ENCODE measurements at regions not wholly inside any gene's neighbourhood (a gene's known extent, or its start where the extent isn't known, plus 50 kb on each side); places are given as distances from the start of the nearest gene placed in this dataset.

GRCh38 chrX:67317725-67318124 lies 226.1 kb upstream of the AR start:
- TF ChIP-seq POLR2AphosphoS5 (IDR thresholded peaks at IDR 0.05), result no peak
- no peak for TF ChIP-seq CTCF (IDR thresholded peaks at IDR 0.05)
- no peak for TF ChIP-seq POLR2A (IDR thresholded peaks at IDR 0.05)
- Histone ChIP-seq H3K36me3 (no peaks in the 10 kb centered on the region), H3K4me3 (no peak overlapping the region), H3K9me3 (peaks cover 0 to 5% of the 10 kb centered on the region in 2 donors), H3K27ac (no peak overlapping the region), H3K4me1 (no peaks in the 10 kb centered on the region), H3K27me3 (peaks cover 0 to 7% of the 10 kb centered on the region in 2 donors)
- no peak for DNase-seq (ENCODE audit: low spot score in 2 of 2)
- intact Hi-C loops (cut with DNase I; ENCODE audit: low total_unique reads), result no loop called here

- Histone ChIP-seq H3K4me3 (no peak overlapping the region), H3K27ac (no peak overlapping the region), H3K4me1 (no peaks in the 10 kb centered on the region), H3K9me3 (peaks cover 4 to 5% of the 10 kb centered on the region in 2 donors), H3K36me3 (no peaks in the 10 kb centered on the region), H3K27me3 (no peaks in the 10 kb centered on the region)
- DNase-seq (ENCODE audit: low spot score in 2 of 2), result no peak
- intact Hi-C loops (cut with DNase I; ENCODE audit: low total_unique reads), result no loop called here
- TF ChIP-seq POLR2A (IDR thresholded peaks at IDR 0.05) (no peak), POLR2AphosphoS5 (IDR thresholded peaks at IDR 0.05) (no peak), CTCF (IDR thresholded peaks at IDR 0.05) (no peak)
Observed at GRCh38 chrX:67328476-67328875, 215.3 kb upstream of the AR start.

GRCh38 chrX:67334323-67334722 lies 209.5 kb upstream of the AR start:
- no peak overlapping the region for H3K27ac ChIP-seq
- H3K36me3 ChIP-seq, result no peaks in the 10 kb centered on the region
- intact Hi-C loops (cut with DNase I; ENCODE audit: low total_unique reads), result no loop called here
- TF ChIP-seq POLR2A (IDR thresholded peaks at IDR 0.05) (no peak), POLR2AphosphoS5 (IDR thresholded peaks at IDR 0.05) (no peak), CTCF (IDR thresholded peaks at IDR 0.05) (no peak)
- no peak for DNase-seq (ENCODE audit: low spot score in 2 of 2)
- peaks cover 0 to 12% of the 10 kb centered on the region in 2 donors for H3K27me3 ChIP-seq
- H3K4me3 ChIP-seq, result no peak overlapping the region
- no peaks in the 10 kb centered on the region for H3K9me3 ChIP-seq
- no peaks in the 10 kb centered on the region for H3K4me1 ChIP-seq

DNA sequence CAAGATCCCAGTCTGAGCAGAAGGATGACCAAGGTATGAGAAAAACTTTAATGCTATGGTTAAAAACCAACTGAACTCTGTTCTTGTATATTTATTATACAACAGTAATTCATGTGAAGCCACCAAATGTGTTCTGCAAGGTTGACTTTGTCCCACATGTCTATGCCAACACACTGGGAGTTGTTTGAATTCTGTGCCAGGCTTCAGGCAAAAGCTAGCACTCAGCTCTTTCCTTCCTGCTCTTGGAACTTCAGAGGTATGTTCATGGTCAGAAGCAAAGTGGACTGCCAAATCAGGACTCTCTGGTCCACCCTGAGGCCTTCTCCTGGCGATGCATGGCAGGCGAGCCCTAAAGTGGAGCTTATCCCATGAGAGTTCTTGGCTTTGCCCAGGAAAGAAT lies 205.6 kb upstream of the AR start:
- Histone ChIP-seq H3K36me3 (no peaks in the 10 kb centered on the region), H3K27ac (no peak overlapping the region), H3K27me3 (peaks cover 0 to 23% of the 10 kb centered on the region in 2 donors), H3K4me3 (no peak overlapping the region), H3K9me3 (no peaks in the 10 kb centered on the region), H3K4me1 (no peaks in the 10 kb centered on the region)
- intact Hi-C loops (cut with DNase I; ENCODE audit: low total_unique reads), result no loop called here
- no peak for DNase-seq (ENCODE audit: low spot score in 2 of 2)
- TF ChIP-seq POLR2A (IDR thresholded peaks at IDR 0.05), result no peak
- TF ChIP-seq POLR2AphosphoS5 (IDR thresholded peaks at IDR 0.05), result no peak
- no peak for TF ChIP-seq CTCF (IDR thresholded peaks at IDR 0.05)

- H3K27ac ChIP-seq, result no peak overlapping the region
- no peaks in the 10 kb centered on the region for H3K36me3 ChIP-seq
- intact Hi-C loops (cut with DNase I; ENCODE audit: low total_unique reads), result no loop called here
- DNase-seq (ENCODE audit: low spot score in 2 of 2), result no peak
- no peaks in the 10 kb centered on the region for H3K9me3 ChIP-seq
- TF ChIP-seq CTCF (IDR thresholded peaks at IDR 0.05), result no peak
- no peak for TF ChIP-seq POLR2AphosphoS5 (IDR thresholded peaks at IDR 0.05)
- TF ChIP-seq POLR2A (IDR thresholded peaks at IDR 0.05), result no peak
- H3K27me3 ChIP-seq, result peaks cover 0 to 21% of the 10 kb centered on the region in 2 donors
- no peaks in the 10 kb centered on the region for H3K4me1 ChIP-seq
- H3K4me3 ChIP-seq, result no peak overlapping the region
Observed at GRCh38 chrX:67342138-67342537, 201.7 kb upstream of the AR start.

Measured in breast epithelium (tissue), 4 donors.